ENCODE measurements at regions not wholly inside any gene's neighbourhood (a gene's known extent, or its start where the extent isn't known, plus 50 kb on each side); places are given as distances from the start of the nearest gene placed in this dataset.

- Histone ChIP-seq H3K4me3 (ENCODE audit: low read length) (no peak overlapping the region), H3K36me3 (ENCODE audit: control insufficient read depth, insufficient read depth, low read length) (no peaks in the 10 kb centered on the region), H3K9ac (ENCODE audit: low read length) (no peak overlapping the region), H3K27me3 (ENCODE audit: control insufficient read depth, insufficient read depth, low read length) (no peaks in the 10 kb centered on the region), H3K4me1 (ENCODE audit: control insufficient read depth, insufficient read depth, low read length) (no peaks in the 10 kb centered on the region), H3K27ac (ENCODE audit: low read depth, low read length) (no peak overlapping the region)
Measured at GRCh38 chr5:168153263-168153875, 138.1 kb upstream of the WWC1 start.

- no peak overlapping the region for H3K4me3 ChIP-seq (ENCODE audit: low read length)
- H3K36me3 ChIP-seq (ENCODE audit: control insufficient read depth, insufficient read depth, low read length): no peaks in the 10 kb centered on the region
- no peak overlapping the region for H3K9ac ChIP-seq (ENCODE audit: low read length)
- no peaks in the 10 kb centered on the region for H3K27me3 ChIP-seq (ENCODE audit: control insufficient read depth, insufficient read depth, low read length)
- H3K27ac ChIP-seq (ENCODE audit: low read depth, low read length): no peak overlapping the region
- H3K4me1 ChIP-seq (ENCODE audit: control insufficient read depth, insufficient read depth, low read length): no peaks in the 10 kb centered on the region
Measured at GRCh38 chr5:168153876-168154270, 137.6 kb upstream of the WWC1 start.

- no peaks in the 10 kb centered on the region for H3K27me3 ChIP-seq (ENCODE audit: control insufficient read depth, insufficient read depth, low read length)
Measured at GRCh38 chr5:168155585-168155984, 135.9 kb upstream of the WWC1 start.

GRCh38 chr5:168156170-168156569 lies 135.3 kb upstream of the WWC1 start:
- H3K4me1 ChIP-seq (ENCODE audit: control insufficient read depth, insufficient read depth, low read length): no peaks in the 10 kb centered on the region
- H3K27ac ChIP-seq (ENCODE audit: low read depth, low read length): no peak overlapping the region
- H3K27me3 ChIP-seq (ENCODE audit: control insufficient read depth, insufficient read depth, low read length): no peaks in the 10 kb centered on the region
- no peaks in the 10 kb centered on the region for H3K36me3 ChIP-seq (ENCODE audit: control insufficient read depth, insufficient read depth, low read length)
- no peak overlapping the region for H3K4me3 ChIP-seq (ENCODE audit: low read length)
- no peak overlapping the region for H3K9ac ChIP-seq (ENCODE audit: low read length)

More at GRCh38 chr5:168155585-168155984, 135.9 kb upstream of the WWC1 start:
- H3K4me3 ChIP-seq (ENCODE audit: low read length): no peak overlapping the region
- no peak overlapping the region for H3K27ac ChIP-seq (ENCODE audit: low read depth, low read length)
- no peaks in the 10 kb centered on the region for H3K36me3 ChIP-seq (ENCODE audit: control insufficient read depth, insufficient read depth, low read length)
- no peaks in the 10 kb centered on the region for H3K4me1 ChIP-seq (ENCODE audit: control insufficient read depth, insufficient read depth, low read length)
- no peak overlapping the region for H3K9ac ChIP-seq (ENCODE audit: low read length)

DNA sequence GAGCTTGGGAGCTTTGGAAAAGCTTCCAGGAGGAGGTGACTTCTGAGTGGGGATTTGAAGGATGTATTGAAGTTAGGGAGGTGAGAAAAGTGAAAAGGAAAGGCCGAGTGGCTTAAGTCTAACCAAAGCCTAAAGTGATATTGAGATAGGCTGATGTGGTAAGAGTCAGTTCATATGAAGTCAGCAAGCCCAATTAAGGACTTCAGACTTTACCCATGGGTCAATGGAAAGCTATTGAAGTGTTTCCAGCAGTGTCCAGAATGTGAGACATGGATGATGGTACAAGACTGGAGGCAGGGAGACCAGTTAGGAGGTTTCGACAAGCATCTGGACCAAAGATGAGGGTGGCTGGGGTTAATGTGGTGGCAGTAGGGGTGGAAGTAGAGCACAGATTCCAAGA lies 134.3 kb upstream of the WWC1 start:
- H3K9ac ChIP-seq (ENCODE audit: low read length): no peak overlapping the region
- no peak overlapping the region for H3K4me3 ChIP-seq (ENCODE audit: low read length)
- no peaks in the 10 kb centered on the region for H3K36me3 ChIP-seq (ENCODE audit: control insufficient read depth, insufficient read depth, low read length)
- no peak overlapping the region for H3K27ac ChIP-seq (ENCODE audit: low read depth, low read length)
- H3K27me3 ChIP-seq (ENCODE audit: control insufficient read depth, insufficient read depth, low read length): no peaks in the 10 kb centered on the region
- H3K4me1 ChIP-seq (ENCODE audit: control insufficient read depth, insufficient read depth, low read length): no peaks in the 10 kb centered on the region

DNA sequence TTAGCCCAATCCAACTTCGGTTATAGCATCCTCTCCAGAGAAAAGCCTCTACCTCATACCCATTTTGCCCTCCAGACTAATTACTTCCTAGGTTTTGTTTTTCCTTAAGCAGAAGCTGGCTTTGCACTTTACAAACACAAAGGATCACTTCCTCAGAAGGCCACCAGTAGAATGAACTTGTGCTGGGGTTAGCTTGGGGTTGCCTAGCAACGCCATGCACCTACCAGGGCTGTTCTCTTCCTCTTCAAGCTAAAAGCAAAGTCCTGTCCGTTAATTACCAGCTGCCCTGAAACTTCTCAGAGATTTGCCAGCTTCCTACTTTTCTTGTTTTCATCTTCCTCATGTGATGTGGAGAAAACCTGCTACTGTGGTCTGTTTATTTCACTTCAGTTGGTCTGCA lies 132.0 kb upstream of the WWC1 start:
- H3K27me3 ChIP-seq (ENCODE audit: control insufficient read depth, insufficient read depth, low read length): no peaks in the 10 kb centered on the region

GRCh38 chr5:168162464-168162863 lies 129.0 kb upstream of the WWC1 start:
- Histone ChIP-seq H3K4me1 (ENCODE audit: control insufficient read depth, insufficient read depth, low read length) (no peaks in the 10 kb centered on the region), H3K27ac (ENCODE audit: low read depth, low read length) (no peak overlapping the region), H3K27me3 (ENCODE audit: control insufficient read depth, insufficient read depth, low read length) (no peaks in the 10 kb centered on the region), H3K4me3 (ENCODE audit: low read length) (no peak overlapping the region), H3K36me3 (ENCODE audit: control insufficient read depth, insufficient read depth, low read length) (no peaks in the 10 kb centered on the region), H3K9ac (ENCODE audit: low read length) (no peak overlapping the region)

More for the DNA sequence above, 132.0 kb upstream of the WWC1 start:
- H3K4me3 ChIP-seq (ENCODE audit: low read length): no peak overlapping the region
- H3K27ac ChIP-seq (ENCODE audit: low read depth, low read length): no peak overlapping the region
- H3K36me3 ChIP-seq (ENCODE audit: control insufficient read depth, insufficient read depth, low read length): no peaks in the 10 kb centered on the region
- H3K9ac ChIP-seq (ENCODE audit: low read length): no peak overlapping the region
- no peaks in the 10 kb centered on the region for H3K4me1 ChIP-seq (ENCODE audit: control insufficient read depth, insufficient read depth, low read length)

GRCh38 chr5:168163966-168164365 lies 127.5 kb upstream of the WWC1 start:
- no peak overlapping the region for H3K27ac ChIP-seq (ENCODE audit: low read depth, low read length)
- no peaks in the 10 kb centered on the region for H3K4me1 ChIP-seq (ENCODE audit: control insufficient read depth, insufficient read depth, low read length)
- H3K9ac ChIP-seq (ENCODE audit: low read length): no peak overlapping the region
- H3K4me3 ChIP-seq (ENCODE audit: low read length): no peak overlapping the region
- no peaks in the 10 kb centered on the region for H3K27me3 ChIP-seq (ENCODE audit: control insufficient read depth, insufficient read depth, low read length)
- H3K36me3 ChIP-seq (ENCODE audit: control insufficient read depth, insufficient read depth, low read length): no peaks in the 10 kb centered on the region

DNA sequence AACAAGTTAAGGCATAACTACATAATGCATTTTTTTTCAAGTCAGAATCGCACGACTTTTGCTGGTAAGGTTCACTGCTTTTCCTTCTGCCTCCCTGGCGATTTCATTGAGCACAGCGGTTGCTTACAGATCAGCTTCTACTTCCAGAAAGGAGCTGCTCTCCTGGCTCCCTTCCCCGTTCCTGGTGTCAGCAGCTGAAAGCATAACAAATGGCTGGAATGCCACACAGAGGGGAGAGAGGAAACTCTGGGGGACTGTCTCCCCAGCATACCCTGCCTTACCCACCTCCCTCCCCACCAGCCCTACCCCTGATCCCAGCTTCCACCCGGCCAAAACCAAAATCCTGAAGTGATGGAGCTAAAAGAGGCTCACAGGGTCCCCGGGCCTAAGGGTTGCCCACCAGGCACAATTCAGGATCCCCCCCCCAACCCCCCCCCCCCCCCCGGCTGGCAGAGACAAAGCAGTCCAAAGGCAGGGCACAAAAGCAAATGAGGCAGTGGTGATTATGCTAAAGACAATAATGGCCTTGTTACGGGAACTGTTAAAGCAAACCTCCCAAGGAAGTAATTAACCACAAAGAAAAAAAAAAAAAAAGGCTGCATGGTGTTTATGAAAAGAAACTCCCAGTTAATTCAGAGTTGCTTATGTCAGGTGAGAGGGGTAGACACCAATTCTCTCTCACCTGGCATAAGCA lies 126.1 kb upstream of the WWC1 start:
- Histone ChIP-seq H3K36me3 (ENCODE audit: control insufficient read depth, insufficient read depth, low read length) (no peaks in the 10 kb centered on the region), H3K27ac (ENCODE audit: low read depth, low read length) (no peak overlapping the region), H3K9ac (ENCODE audit: low read length) (no peak overlapping the region), H3K4me1 (ENCODE audit: control insufficient read depth, insufficient read depth, low read length) (no peaks in the 10 kb centered on the region), H3K27me3 (ENCODE audit: control insufficient read depth, insufficient read depth, low read length) (no peaks in the 10 kb centered on the region), H3K4me3 (ENCODE audit: low read length) (no peak overlapping the region)

- no peaks in the 10 kb centered on the region for H3K4me1 ChIP-seq (ENCODE audit: control insufficient read depth, insufficient read depth, low read length)
- H3K27ac ChIP-seq (ENCODE audit: low read depth, low read length): no peak overlapping the region
- no peak overlapping the region for H3K4me3 ChIP-seq (ENCODE audit: low read length)
- no peaks in the 10 kb centered on the region for H3K27me3 ChIP-seq (ENCODE audit: control insufficient read depth, insufficient read depth, low read length)
- no peaks in the 10 kb centered on the region for H3K36me3 ChIP-seq (ENCODE audit: control insufficient read depth, insufficient read depth, low read length)
- H3K9ac ChIP-seq (ENCODE audit: low read length): no peak overlapping the region
Measured at GRCh38 chr5:168165977-168166376, 125.5 kb upstream of the WWC1 start.

GRCh38 chr5:168167338-168167737 lies 124.1 kb upstream of the WWC1 start:
- Histone ChIP-seq H3K4me3 (ENCODE audit: low read length) (no peak overlapping the region), H3K4me1 (ENCODE audit: control insufficient read depth, insufficient read depth, low read length) (no peaks in the 10 kb centered on the region), H3K27me3 (ENCODE audit: control insufficient read depth, insufficient read depth, low read length) (no peaks in the 10 kb centered on the region), H3K27ac (ENCODE audit: low read depth, low read length) (no peak overlapping the region), H3K9ac (ENCODE audit: low read length) (no peak overlapping the region), H3K36me3 (ENCODE audit: control insufficient read depth, insufficient read depth, low read length) (no peaks in the 10 kb centered on the region)

- H3K4me3 ChIP-seq (ENCODE audit: low read length): no peak overlapping the region
- no peaks in the 10 kb centered on the region for H3K27me3 ChIP-seq (ENCODE audit: control insufficient read depth, insufficient read depth, low read length)
- H3K4me1 ChIP-seq (ENCODE audit: control insufficient read depth, insufficient read depth, low read length): no peaks in the 10 kb centered on the region
- H3K9ac ChIP-seq (ENCODE audit: low read length): no peak overlapping the region
- H3K36me3 ChIP-seq (ENCODE audit: control insufficient read depth, insufficient read depth, low read length): no peaks in the 10 kb centered on the region
- H3K27ac ChIP-seq (ENCODE audit: low read depth, low read length): no peak overlapping the region
Measured at GRCh38 chr5:168168978-168169698, 122.3 kb upstream of the WWC1 start.

Data from rectal smooth muscle tissue (tissue), 1 donor.